ENCODE measurements at regions not wholly inside any gene's neighbourhood (a gene's known extent, or its start where the extent isn't known, plus 50 kb on each side); places are given as distances from the start of the nearest gene placed in this dataset.
"Not testable (repeated sequence)": the region's sequence is repeated elsewhere in the genome, so short reads cannot be mapped to it uniquely, and the experiment has no call there.

- not testable (repeated sequence) for TF ChIP-seq CTCF (IDR thresholded peaks at IDR 0.05; ENCODE audit: control extremely low read depth in 1 of 3, insufficient read depth in 1 of 3, low read depth in 1 of 3, low read length in 3 of 3); POLR2AphosphoS5 (IDR thresholded peaks at IDR 0.05; ENCODE audit: low read depth, low read length); JUN (IDR thresholded peaks at IDR 0.05; ENCODE audit: low read depth, low read length); EP300 (IDR thresholded peaks at IDR 0.05; ENCODE audit: borderline replicate concordance in 1 of 2, low read depth in 2 of 2, low read length in 2 of 2); GABPA (IDR thresholded peaks at IDR 0.05; ENCODE audit: borderline replicate concordance, insufficient read depth, low read length)
Observed at GRCh38 chr6:58090067-58090466, 772.6 kb downstream of the PRIM2 start.
